Skin epidermis (tissue), 12 donors: ENCODE measurements at regions not wholly inside any gene's neighbourhood (a gene's known extent, or its start where the extent isn't known, plus 50 kb on each side); places are given as distances from the start of the nearest gene placed in this dataset.
"Not testable (repeated sequence)": the region's sequence is repeated elsewhere in the genome, so short reads cannot be mapped to it uniquely, and the experiment has no call there.

Source experiments
- H3K27ac ChIP-seq, 21 experiments: fragments of 200-600 bp; sonication (generic) in 11 of 21; one replicate each; pipeline ENCODE4 v1.5.0; 2020; ENCODE audit warnings: mild to moderate bottlenecking in 3 of 21, inconsistent platforms in 2 of 21, moderate library complexity in 2 of 21
- H3K4me3 ChIP-seq, 7 experiments: fragments of 200-600 bp; sonication (generic) in 2 of 7; one replicate each; pipeline ENCODE4 v1.5.0; 2020; ENCODE audit warnings: inconsistent platforms in 2 of 7, mild to moderate bottlenecking in 2 of 7, moderate library complexity in 1 of 7

- Histone ChIP-seq H3K4me3 (no peak overlapping the region), H3K27ac (no peak overlapping the region)
Measured at GRCh38 chr3:166580561-166580960, 743.3 kb upstream of the BCHE start.

- H3K27ac ChIP-seq: no peak overlapping the region
- H3K4me3 ChIP-seq: no peak overlapping the region
Measured at GRCh38 chr3:166575161-166575560, 737.9 kb upstream of the BCHE start.

GRCh38 chr3:166571686-166572085 is 734.5 kb upstream of the BCHE start:
- not testable (repeated sequence) for H3K4me3 ChIP-seq

GRCh38 chr3:166570102-166570501 is 732.9 kb upstream of the BCHE start:
- Histone ChIP-seq H3K4me3 (no peak overlapping the region), H3K27ac (no peak overlapping the region)

More at GRCh38 chr3:166571686-166572085, 734.5 kb upstream of the BCHE start:
- not testable (repeated sequence) for H3K27ac ChIP-seq

GRCh38 chr3:166569589-166569988 is 732.4 kb upstream of the BCHE start:
- Histone ChIP-seq H3K4me3 (no peak overlapping the region), H3K27ac (no peak overlapping the region)

GRCh38 chr3:166560253-166560652 is 723.0 kb upstream of the BCHE start:
- H3K4me3 ChIP-seq: no peak overlapping the region
- no peak overlapping the region for H3K27ac ChIP-seq

GRCh38 chr3:166556955-166557354 is 719.7 kb upstream of the BCHE start:
- no peak overlapping the region for H3K4me3 ChIP-seq
- no peak overlapping the region for H3K27ac ChIP-seq

- H3K4me3 ChIP-seq: no peak overlapping the region
- no peak overlapping the region for H3K27ac ChIP-seq
Measured at GRCh38 chr3:166554023-166554422, 716.8 kb upstream of the BCHE start.

- Histone ChIP-seq H3K4me3 (no peak overlapping the region), H3K27ac (no peak overlapping the region)
Measured at GRCh38 chr3:166533740-166534139, 696.5 kb upstream of the BCHE start.

GRCh38 chr3:166531730-166532129 is 694.5 kb upstream of the BCHE start:
- Histone ChIP-seq H3K27ac (no peak overlapping the region), H3K4me3 (no peak overlapping the region)

- H3K27ac ChIP-seq: no peak overlapping the region
- H3K4me3 ChIP-seq: no peak overlapping the region
Measured at GRCh38 chr3:166527325-166527724, 690.1 kb upstream of the BCHE start.

GRCh38 chr3:166526881-166527280 is 689.7 kb upstream of the BCHE start:
- H3K4me3 ChIP-seq: no peak overlapping the region
- H3K27ac ChIP-seq: no peak overlapping the region

- Histone ChIP-seq H3K4me3 (no peak overlapping the region), H3K27ac (no peak overlapping the region)
Measured at GRCh38 chr3:166522017-166522416, 684.8 kb upstream of the BCHE start.

- no peak overlapping the region for H3K4me3 ChIP-seq
- H3K27ac ChIP-seq: no peak overlapping the region
Measured at GRCh38 chr3:166519443-166519842, 682.2 kb upstream of the BCHE start.

GRCh38 chr3:166518040-166518439 is 680.8 kb upstream of the BCHE start:
- Histone ChIP-seq H3K27ac (no peak overlapping the region), H3K4me3 (no peak overlapping the region)

- Histone ChIP-seq H3K4me3 (no peak overlapping the region), H3K27ac (no peak overlapping the region)
Measured at GRCh38 chr3:166510382-166510781, 673.2 kb upstream of the BCHE start.

- H3K4me3 ChIP-seq, H3K27ac ChIP-seq: not testable (repeated sequence)
Measured at GRCh38 chr3:166500420-166500819, 663.2 kb upstream of the BCHE start.

- Histone ChIP-seq H3K4me3 (no peak overlapping the region), H3K27ac (no peak overlapping the region)
Measured at GRCh38 chr3:166499636-166500035, 662.4 kb upstream of the BCHE start.

- Histone ChIP-seq H3K27ac (no peak overlapping the region), H3K4me3 (no peak overlapping the region)
Measured at GRCh38 chr3:166498446-166498845, 661.2 kb upstream of the BCHE start.

GRCh38 chr3:166489826-166490225 is 652.6 kb upstream of the BCHE start:
- no peak overlapping the region for H3K27ac ChIP-seq
- no peak overlapping the region for H3K4me3 ChIP-seq

- Histone ChIP-seq H3K4me3 (no peak overlapping the region), H3K27ac (no peak overlapping the region)
Measured at GRCh38 chr3:166488977-166489672, 651.9 kb upstream of the BCHE start.

- Histone ChIP-seq H3K27ac (no peak overlapping the region), H3K4me3 (no peak overlapping the region)
Measured at GRCh38 chr3:166484470-166484869, 647.2 kb upstream of the BCHE start.
